ENCODE measurements at regions not wholly inside any gene's neighbourhood (a gene's known extent, or its start where the extent isn't known, plus 50 kb on each side); places are given as distances from the start of the nearest gene placed in this dataset.

DNA sequence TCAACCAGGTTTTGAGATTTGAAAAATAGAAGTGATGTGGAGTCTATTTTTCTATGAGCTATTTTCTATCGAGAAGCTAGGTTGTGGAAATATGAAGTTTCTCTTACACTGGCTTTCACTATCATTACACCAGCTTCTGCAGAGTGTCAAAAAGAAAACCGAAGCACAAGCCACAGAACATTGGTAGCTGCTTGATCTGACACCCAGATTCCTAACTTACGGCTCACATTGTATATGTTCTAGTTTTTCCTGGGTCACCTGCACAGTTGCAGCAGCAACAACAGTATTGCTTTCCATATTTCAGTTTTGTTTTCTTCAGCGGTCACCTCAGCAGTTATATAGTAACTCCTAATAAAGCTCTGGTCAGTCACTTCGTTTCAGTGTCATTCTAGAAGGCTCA, 790.1 kb downstream of the PLOD2 start:
- CTCF ChIA-PET = no interaction called here
- H3K4me3 ChIP-seq (ENCODE audit: low read depth, low read length) = no peak overlapping the region
- POLR2A ChIA-PET = no interaction called here
- TF ChIP-seq, protein P1, sequence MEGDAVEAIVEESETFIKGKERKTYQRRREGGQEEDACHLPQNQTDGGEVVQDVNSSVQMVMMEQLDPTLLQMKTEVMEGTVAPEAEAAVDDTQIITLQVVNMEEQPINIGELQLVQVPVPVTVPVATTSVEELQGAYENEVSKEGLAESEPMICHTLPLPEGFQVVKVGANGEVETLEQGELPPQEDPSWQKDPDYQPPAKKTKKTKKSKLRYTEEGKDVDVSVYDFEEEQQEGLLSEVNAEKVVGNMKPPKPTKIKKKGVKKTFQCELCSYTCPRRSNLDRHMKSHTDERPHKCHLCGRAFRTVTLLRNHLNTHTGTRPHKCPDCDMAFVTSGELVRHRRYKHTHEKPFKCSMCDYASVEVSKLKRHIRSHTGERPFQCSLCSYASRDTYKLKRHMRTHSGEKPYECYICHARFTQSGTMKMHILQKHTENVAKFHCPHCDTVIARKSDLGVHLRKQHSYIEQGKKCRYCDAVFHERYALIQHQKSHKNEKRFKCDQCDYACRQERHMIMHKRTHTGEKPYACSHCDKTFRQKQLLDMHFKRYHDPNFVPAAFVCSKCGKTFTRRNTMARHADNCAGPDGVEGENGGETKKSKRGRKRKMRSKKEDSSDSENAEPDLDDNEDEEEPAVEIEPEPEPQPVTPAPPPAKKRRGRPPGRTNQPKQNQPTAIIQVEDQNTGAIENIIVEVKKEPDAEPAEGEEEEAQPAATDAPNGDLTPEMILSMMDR (IDR thresholded peaks at IDR 0.05; ENCODE audit: insufficient read depth, low read length, missing control alignments) = no peak
- no peak for DNase-seq (ENCODE audit: low read depth, low spot score)

DNA sequence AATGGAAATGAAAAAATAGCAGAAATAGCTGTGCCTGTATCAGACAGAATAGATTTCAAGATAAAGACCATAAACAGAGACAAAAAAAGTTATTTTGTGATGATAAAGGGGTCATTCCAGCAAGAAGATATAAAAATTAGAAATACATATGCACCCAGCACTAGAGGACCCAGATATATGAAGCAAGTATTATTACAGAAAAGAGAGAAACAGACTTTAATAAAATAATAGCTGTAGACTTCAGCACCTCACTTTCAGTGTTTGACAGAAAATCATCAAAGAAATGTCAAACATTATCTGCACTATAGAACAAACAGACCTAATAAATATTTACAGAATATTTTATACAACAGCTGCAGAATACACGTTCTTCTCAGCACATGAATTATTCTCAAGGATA, 783.7 kb downstream of the PLOD2 start:
- POLR2A ChIA-PET = no interaction called here
- TF ChIP-seq, protein P1 (IDR thresholded peaks at IDR 0.05; ENCODE audit: insufficient read depth, low read length, missing control alignments) = no peak
- H3K4me3 ChIP-seq (ENCODE audit: low read depth, low read length) = no peak overlapping the region
- CTCF ChIA-PET = no interaction called here
- DNase-seq (ENCODE audit: low read depth, low spot score) = no peak

DNA sequence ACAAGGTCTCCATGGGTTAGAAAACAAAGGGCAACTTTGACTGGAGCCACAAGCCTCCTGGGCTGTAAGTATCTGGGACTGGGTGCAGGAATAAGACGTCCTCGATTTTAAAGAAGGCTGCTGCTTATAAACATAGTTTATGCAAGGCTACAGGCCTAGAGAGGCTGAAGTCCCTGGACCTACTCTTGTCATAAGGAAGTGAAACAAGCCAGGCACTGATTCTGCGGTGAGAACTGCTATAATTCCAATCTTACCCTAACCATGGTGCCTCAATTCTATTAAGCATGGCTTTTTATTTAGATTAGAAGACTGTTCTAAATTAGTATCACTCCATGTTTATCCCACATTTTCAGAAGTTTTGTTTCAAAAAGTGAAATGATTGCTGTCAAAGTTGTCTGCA, 777.6 kb downstream of the PLOD2 start:
- CTCF ChIA-PET = no interaction called here
- TF ChIP-seq, protein P1 (IDR thresholded peaks at IDR 0.05; ENCODE audit: insufficient read depth, low read length, missing control alignments) = no peak
- DNase-seq (ENCODE audit: low read depth, low spot score) = no peak

DNA sequence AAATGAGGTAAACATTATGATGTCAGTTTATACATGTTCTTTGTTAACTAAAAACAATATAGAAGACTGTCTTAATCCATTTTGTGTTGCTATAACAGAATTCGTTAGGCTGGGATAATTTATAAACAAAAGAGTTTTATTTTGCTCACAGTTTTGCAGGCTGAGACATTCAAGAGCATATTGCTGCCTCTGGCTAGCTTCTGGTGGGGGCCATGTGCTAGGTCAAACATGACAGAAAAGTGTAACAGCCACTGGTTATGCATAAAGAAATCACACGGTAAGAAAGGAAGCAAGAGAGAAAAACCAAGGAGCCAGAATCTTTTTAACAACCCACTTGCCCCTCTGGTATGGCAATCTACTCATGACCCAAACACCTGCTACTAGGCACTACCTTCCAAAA, 776.7 kb downstream of the PLOD2 start:
- H3K4me3 ChIP-seq (ENCODE audit: low read depth, low read length) = no peak overlapping the region
- ChIA-PET CTCF (no interaction called here), POLR2A (no interaction called here)
- DNase-seq (ENCODE audit: low read depth, low spot score) = no peak
- TF ChIP-seq, protein P1 (IDR thresholded peaks at IDR 0.05; ENCODE audit: insufficient read depth, low read length, missing control alignments) = no peak

More for the DNA sequence above, 777.6 kb downstream of the PLOD2 start:
- POLR2A ChIA-PET = no interaction called here
- no peak overlapping the region for H3K4me3 ChIP-seq (ENCODE audit: low read depth, low read length)

DNA sequence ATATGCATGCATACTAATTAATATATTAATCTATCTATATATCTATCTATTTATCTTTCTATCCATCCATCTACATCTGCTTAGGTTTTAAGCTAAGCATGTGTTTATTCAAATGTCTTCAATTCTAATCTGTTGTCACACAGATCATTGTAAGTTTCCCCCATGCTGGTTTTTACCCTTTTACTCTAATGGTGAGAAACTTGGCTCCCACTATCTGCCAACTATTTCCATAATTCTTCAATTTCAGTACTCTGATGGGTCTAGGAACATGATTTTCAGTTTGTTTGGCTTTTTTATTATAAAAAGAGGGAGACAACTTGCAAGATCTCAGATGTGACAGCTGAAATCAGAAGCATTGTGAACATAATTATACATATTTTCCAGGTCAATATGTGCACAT, 773.8 kb downstream of the PLOD2 start:
- CTCF ChIA-PET = no interaction called here
- no peak overlapping the region for H3K4me3 ChIP-seq (ENCODE audit: low read depth, low read length)
- POLR2A ChIA-PET = no interaction called here
- DNase-seq (ENCODE audit: low read depth, low spot score) = no peak
- TF ChIP-seq, protein P1 (IDR thresholded peaks at IDR 0.05; ENCODE audit: insufficient read depth, low read length, missing control alignments) = no peak

DNA sequence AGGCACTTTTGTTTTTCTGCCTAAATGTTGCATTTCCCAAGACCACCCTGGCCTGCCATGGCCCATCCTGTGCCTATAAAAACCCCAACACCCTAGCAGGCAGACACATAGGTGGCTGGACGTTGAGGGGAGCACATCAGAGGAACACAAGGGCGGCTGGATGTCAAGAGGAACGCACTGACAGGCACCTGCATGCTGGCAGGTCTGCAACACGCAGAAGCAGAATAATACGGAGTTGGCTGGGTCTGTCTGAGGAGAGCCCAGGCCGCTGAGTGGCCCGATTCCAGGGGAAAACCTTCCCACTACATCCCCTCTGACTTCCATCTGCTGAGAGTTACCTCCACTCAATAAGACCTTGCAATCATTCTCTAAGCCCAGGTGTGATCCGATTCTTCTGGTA, 765.6 kb downstream of the PLOD2 start:
- TF ChIP-seq, protein P1 (IDR thresholded peaks at IDR 0.05; ENCODE audit: insufficient read depth, low read length, missing control alignments) = no peak
- no peak overlapping the region for H3K4me3 ChIP-seq (ENCODE audit: low read depth, low read length)
- ChIA-PET CTCF (no interaction called here), POLR2A (no interaction called here)
- no peak for DNase-seq (ENCODE audit: low read depth, low spot score)

Measured in AG04449 (cell line).